BJ (cell line): ENCODE measurements at regions not wholly inside any gene's neighbourhood (a gene's known extent, or its start where the extent isn't known, plus 50 kb on each side); places are given as distances from the start of the nearest gene placed in this dataset.

ENCODE experiments used
- CTCF ChIA-PET: fragments of 350-600 bp; formaldehyde crosslinking; extraction: SDS; loops from one replicate; lab custom pipeline; 2021; ENCODE audit warnings: antibody characterized with exemption, inconsistent platforms; lab: Yijun Ruan, JAX
- POLR2A ChIA-PET: fragments of 300-600 bp; sonication (Branson Sonifier 250); formaldehyde crosslinking; extraction: SDS; loops from one replicate; lab custom pipeline; 2021; ENCODE audit warnings: antibody characterized with exemption; lab: Charles Lee
- DNase-seq: peaks from one replicate; pipeline ENCODE4 v3.0.0-alpha.2; 2011; ENCODE audit warnings: low read depth
- H3K27me3 ChIP-seq: 2 replicates; pipeline ENCODE4 v1.6.0; 2011; ENCODE audit warnings: low read length; ENCODE audit not compliant: control insufficient read depth, insufficient read depth
- H3K36me3 ChIP-seq: 2 replicates; pipeline ENCODE4 v1.5.1; 2011; ENCODE audit warnings: low read length; ENCODE audit not compliant: control insufficient read depth, insufficient read depth
- H3K4me3 ChIP-seq: 2 replicates; pipeline ENCODE4 v1.5.1; 2011; ENCODE audit warnings: low read depth, mild to moderate bottlenecking, control low read depth, low read length
- TF ChIP-seq, protein P1 (sequence below): IDR thresholded peaks from 2 replicates; pipeline ENCODE4 v1.5.1; 2011; ENCODE audit warnings: low read depth, mild to moderate bottlenecking, control low read depth, inconsistent platforms, low read length, moderate library complexity; ENCODE audit not compliant: insufficient read depth

DNA sequence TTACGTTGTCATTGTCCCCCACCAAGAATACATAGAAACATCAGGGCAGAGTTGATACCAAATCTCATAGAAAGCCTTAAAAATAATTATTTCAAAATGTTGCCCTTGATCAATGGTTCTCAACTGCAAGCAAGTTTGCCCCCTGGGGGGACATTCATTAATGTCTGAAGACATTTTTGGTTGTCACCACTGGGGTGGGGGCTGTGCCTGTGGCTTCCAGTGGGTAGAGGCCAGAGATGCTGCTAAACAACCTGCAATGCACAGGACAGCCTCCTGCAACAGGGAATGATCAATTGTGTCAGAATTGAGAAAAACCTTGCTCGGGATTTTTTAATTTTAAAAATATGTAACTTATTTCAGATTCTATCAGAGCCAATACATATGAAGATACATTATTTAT lies 130.6 kb upstream of the DOK5 start:
- no peaks in the 10 kb centered on the region for H3K27me3 ChIP-seq
- ChIA-PET POLR2A (no interaction called here), CTCF (no interaction called here)
- no peak for DNase-seq
- no peaks in the 10 kb centered on the region for H3K36me3 ChIP-seq
- no peak overlapping the region for H3K4me3 ChIP-seq
- TF ChIP-seq, protein P1, sequence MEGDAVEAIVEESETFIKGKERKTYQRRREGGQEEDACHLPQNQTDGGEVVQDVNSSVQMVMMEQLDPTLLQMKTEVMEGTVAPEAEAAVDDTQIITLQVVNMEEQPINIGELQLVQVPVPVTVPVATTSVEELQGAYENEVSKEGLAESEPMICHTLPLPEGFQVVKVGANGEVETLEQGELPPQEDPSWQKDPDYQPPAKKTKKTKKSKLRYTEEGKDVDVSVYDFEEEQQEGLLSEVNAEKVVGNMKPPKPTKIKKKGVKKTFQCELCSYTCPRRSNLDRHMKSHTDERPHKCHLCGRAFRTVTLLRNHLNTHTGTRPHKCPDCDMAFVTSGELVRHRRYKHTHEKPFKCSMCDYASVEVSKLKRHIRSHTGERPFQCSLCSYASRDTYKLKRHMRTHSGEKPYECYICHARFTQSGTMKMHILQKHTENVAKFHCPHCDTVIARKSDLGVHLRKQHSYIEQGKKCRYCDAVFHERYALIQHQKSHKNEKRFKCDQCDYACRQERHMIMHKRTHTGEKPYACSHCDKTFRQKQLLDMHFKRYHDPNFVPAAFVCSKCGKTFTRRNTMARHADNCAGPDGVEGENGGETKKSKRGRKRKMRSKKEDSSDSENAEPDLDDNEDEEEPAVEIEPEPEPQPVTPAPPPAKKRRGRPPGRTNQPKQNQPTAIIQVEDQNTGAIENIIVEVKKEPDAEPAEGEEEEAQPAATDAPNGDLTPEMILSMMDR, result no peak

GRCh38 chr20:54345301-54345724 lies 130.1 kb upstream of the DOK5 start:
- Histone ChIP-seq H3K27me3 (no peaks in the 10 kb centered on the region), H3K36me3 (no peaks in the 10 kb centered on the region), H3K4me3 (no peak overlapping the region)
- CTCF ChIA-PET, result no interaction called here
- POLR2A ChIA-PET, result no interaction called here
- TF ChIP-seq, protein P1, result no peak
- peak; percentile 64 for DNase-seq

- DNase-seq, result no peak
- Histone ChIP-seq H3K4me3 (no peak overlapping the region), H3K36me3 (no peaks in the 10 kb centered on the region), H3K27me3 (no peaks in the 10 kb centered on the region)
- CTCF ChIA-PET, result no interaction called here
- TF ChIP-seq, protein P1, result no peak
- POLR2A ChIA-PET, result no interaction called here
These were observed 129.6 kb upstream of the DOK5 start for GRCh38 chr20:54345821-54346220.

- POLR2A ChIA-PET, result no interaction called here
- no peak for DNase-seq
- Histone ChIP-seq H3K27me3 (no peaks in the 10 kb centered on the region), H3K4me3 (no peak overlapping the region), H3K36me3 (no peaks in the 10 kb centered on the region)
- TF ChIP-seq, protein P1, result no peak
- CTCF ChIA-PET, result no interaction called here
These were observed 129.1 kb upstream of the DOK5 start for GRCh38 chr20:54346276-54346675.

- TF ChIP-seq, protein P1, result no peak
- Histone ChIP-seq H3K4me3 (no peak overlapping the region), H3K27me3 (no peaks in the 10 kb centered on the region), H3K36me3 (no peaks in the 10 kb centered on the region)
- DNase-seq, result no peak
- POLR2A ChIA-PET, result no interaction called here
- CTCF ChIA-PET, result no interaction called here
These were observed 128.1 kb upstream of the DOK5 start for GRCh38 chr20:54347166-54347833.
